HTR-8/SVneo (cell line): ENCODE measurements at regions not wholly inside any gene's neighbourhood (a gene's known extent, or its start where the extent isn't known, plus 50 kb on each side); places are given as distances from the start of the nearest gene placed in this dataset.

Experiments
- DNase-seq: peaks from one replicate; pipeline ENCODE4 v3.0.0; 2011; ENCODE audit warnings: low spot score, mixed read lengths; ENCODE audit not compliant: insufficient read length
- FAIRE-seq: peaks from 2 replicates; lab custom pipeline; 2011; peaks lifted over from hg19 to GRCh38; lab: Jason Lieb, UNC

- no peak for DNase-seq
- FAIRE-seq: no peak
Observed at GRCh38 chr6:6901205-6901719, 206.5 kb upstream of the RREB1 start.

- FAIRE-seq: no peak
Observed at GRCh38 chr6:6901945-6902344, 205.8 kb upstream of the RREB1 start.

GRCh38 chr6:6905961-6906518, 201.7 kb upstream of the RREB1 start:
- DNase-seq: no peak
- FAIRE-seq: no peak

More at GRCh38 chr6:6901945-6902344, 205.8 kb upstream of the RREB1 start:
- DNase-seq: no peak

- FAIRE-seq (no peak), DNase-seq (no peak)
Observed at GRCh38 chr6:6906570-6907213, 201.1 kb upstream of the RREB1 start.

GRCh38 chr6:6907286-6907685, 200.5 kb upstream of the RREB1 start:
- DNase-seq (no peak), FAIRE-seq (no peak)

GRCh38 chr6:6908121-6908520, 199.6 kb upstream of the RREB1 start:
- DNase-seq (no peak), FAIRE-seq (no peak)

GRCh38 chr6:6909111-6909510, 198.7 kb upstream of the RREB1 start:
- FAIRE-seq (no peak), DNase-seq (no peak)

GRCh38 chr6:6910734-6911295, 196.9 kb upstream of the RREB1 start:
- DNase-seq: no peak
- FAIRE-seq: no peak

- no peak for DNase-seq
- no peak for FAIRE-seq
Observed at GRCh38 chr6:6911391-6911790, 196.4 kb upstream of the RREB1 start.

- FAIRE-seq (no peak), DNase-seq (no peak)
Observed at GRCh38 chr6:6912817-6913744, 194.7 kb upstream of the RREB1 start.

GRCh38 chr6:6915219-6915618, 192.5 kb upstream of the RREB1 start:
- FAIRE-seq: no peak
- DNase-seq: no peak

- FAIRE-seq (no peak), DNase-seq (no peak)
Observed at GRCh38 chr6:6915813-6916547, 191.8 kb upstream of the RREB1 start.

GRCh38 chr6:6916598-6916997, 191.2 kb upstream of the RREB1 start:
- FAIRE-seq: no peak
- no peak for DNase-seq

- no peak for FAIRE-seq
Observed at GRCh38 chr6:6918216-6918983, 189.4 kb upstream of the RREB1 start.

GRCh38 chr6:6919173-6919572, 188.6 kb upstream of the RREB1 start:
- DNase-seq: no peak
- FAIRE-seq: no peak

More at GRCh38 chr6:6918216-6918983, 189.4 kb upstream of the RREB1 start:
- DNase-seq: peak; percentile 20

GRCh38 chr6:6920114-6920986, 187.4 kb upstream of the RREB1 start:
- no peak for DNase-seq
- FAIRE-seq: no peak

GRCh38 chr6:6920987-6921313, 186.8 kb upstream of the RREB1 start:
- no peak for FAIRE-seq
- no peak for DNase-seq

- DNase-seq (no peak), FAIRE-seq (no peak)
Observed at GRCh38 chr6:6922166-6922565, 185.6 kb upstream of the RREB1 start.
